Stimulated activated CD4-positive, alpha-beta T cell treated with anti-CD3 and anti-CD28 coated beads, Interleukin-1b, Interleukin-23, amount 100 ng/mL, for 48 hours (primary cell): ENCODE measurements at regions not wholly inside any gene's neighbourhood (a gene's known extent, or its start where the extent isn't known, plus 50 kb on each side); places are given as distances from the start of the nearest gene placed in this dataset.
"Not testable (repeated sequence)": the region's sequence is repeated elsewhere in the genome, so short reads cannot be mapped to it uniquely, and the experiment has no call there.

Experiments
- DNase-seq: peaks from one replicate; pipeline ENCODE4 v3.0.0-alpha.2; 2020

- DNase-seq, result no peak
Measured at GRCh38 chr2:3034856-3035255, 342.8 kb downstream of the EIPR1 start.

GRCh38 chr2:3034396-3034795 is 343.2 kb downstream of the EIPR1 start:
- DNase-seq, result no peak

- no peak for DNase-seq
Measured at GRCh38 chr2:3033315-3033714, 344.3 kb downstream of the EIPR1 start.

- not testable (repeated sequence) for DNase-seq
Measured at GRCh38 chr2:3030791-3031190, 346.8 kb downstream of the EIPR1 start.

GRCh38 chr2:3025984-3026383 is 351.6 kb downstream of the EIPR1 start:
- DNase-seq, result no peak

GRCh38 chr2:3025261-3025660 is 352.4 kb downstream of the EIPR1 start:
- no peak for DNase-seq

GRCh38 chr2:3024401-3024935 is 353.1 kb downstream of the EIPR1 start:
- DNase-seq, result no peak

- DNase-seq, result no peak
Measured at GRCh38 chr2:3023531-3023930, 354.1 kb downstream of the EIPR1 start.

GRCh38 chr2:3022841-3023372 is 354.7 kb downstream of the EIPR1 start:
- no peak for DNase-seq

GRCh38 chr2:3021720-3022119 is 355.9 kb downstream of the EIPR1 start:
- no peak for DNase-seq

- no peak for DNase-seq
Measured at GRCh38 chr2:3010001-3010400, 367.6 kb downstream of the EIPR1 start.

GRCh38 chr2:3009483-3009882 is 368.1 kb downstream of the EIPR1 start:
- DNase-seq, result no peak

GRCh38 chr2:3009005-3009404 is 368.6 kb downstream of the EIPR1 start:
- DNase-seq, result no peak

- no peak for DNase-seq
Measured at GRCh38 chr2:3008561-3008960, 369.1 kb downstream of the EIPR1 start.

GRCh38 chr2:3007135-3007534 is 370.5 kb downstream of the EIPR1 start:
- no peak for DNase-seq

GRCh38 chr2:3005859-3006501 is 371.6 kb downstream of the EIPR1 start:
- DNase-seq, result no peak

GRCh38 chr2:3001615-3002560 is 375.7 kb downstream of the EIPR1 start:
- DNase-seq, result no peak

- no peak for DNase-seq
Measured at GRCh38 chr2:3000968-3001367, 376.6 kb downstream of the EIPR1 start.

GRCh38 chr2:3000125-3000524 is 377.5 kb downstream of the EIPR1 start:
- no peak for DNase-seq

- DNase-seq, result no peak
Measured at GRCh38 chr2:2998971-2999370, 378.6 kb downstream of the EIPR1 start.

- no peak for DNase-seq
Measured at GRCh38 chr2:2993172-2993692, 384.4 kb downstream of the EIPR1 start.

- DNase-seq, result no peak
Measured at GRCh38 chr2:2992634-2993033, 385.0 kb downstream of the EIPR1 start.

- no peak for DNase-seq
Measured at GRCh38 chr2:2985020-2985419, 392.6 kb downstream of the EIPR1 start.

GRCh38 chr2:2981000-2981399 is 396.6 kb downstream of the EIPR1 start:
- no peak for DNase-seq
